ENCODE measurements at regions not wholly inside any gene's neighbourhood (a gene's known extent, or its start where the extent isn't known, plus 50 kb on each side); places are given as distances from the start of the nearest gene placed in this dataset.

DNA sequence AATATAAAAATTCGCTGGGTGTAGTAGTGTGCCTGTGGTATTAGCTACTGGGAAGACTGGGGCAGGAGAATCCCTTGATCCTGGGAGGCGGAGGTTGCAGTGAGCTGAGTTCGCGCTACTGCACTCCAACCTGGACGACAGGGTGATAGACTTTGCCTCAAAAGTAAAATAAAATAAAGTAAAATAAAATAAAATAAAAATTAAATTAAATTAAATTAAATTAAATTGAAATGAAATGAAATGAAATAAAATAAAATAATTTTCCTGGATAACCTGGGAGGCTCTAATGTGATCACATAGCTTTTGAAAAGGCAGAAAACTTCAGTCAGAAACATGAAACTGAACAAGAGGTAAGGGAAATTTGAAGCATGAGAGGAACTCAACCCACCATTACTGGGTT is 818.4 kb upstream of the ATXN7L3B start:
- no peaks in the 10 kb centered on the region for H3K36me3 ChIP-seq (ENCODE audit: insufficient read depth in 1 of 2, low read depth in 1 of 2)
- no peaks in the 10 kb centered on the region for H3K27me3 ChIP-seq (ENCODE audit: insufficient read depth in 3 of 3, low read length in 2 of 3)
- no peaks in the 10 kb centered on the region for H3K4me1 ChIP-seq
- DNase-seq, result no peak
- no peak for ATAC-seq
- H3K27ac ChIP-seq, result no peak overlapping the region
- TF ChIP-seq CTCF (IDR thresholded peaks at IDR 0.05), result no peak
- intact Hi-C loops (cut with DNase I), result no loop called here
- WGBS, 3 donors, result 83 to 86% (median 85%) methylated on average over 5 of the region's 5 CpGs
- H3K4me3 ChIP-seq, result no peak overlapping the region
- H3K9me3 ChIP-seq, result no peaks in the 10 kb centered on the region

- Histone ChIP-seq H3K36me3 (ENCODE audit: insufficient read depth in 1 of 2, low read depth in 1 of 2) (no peaks in the 10 kb centered on the region), H3K4me3 (no peak overlapping the region), H3K27me3 (ENCODE audit: insufficient read depth in 3 of 3, low read length in 2 of 3) (no peaks in the 10 kb centered on the region), H3K9me3 (no peaks in the 10 kb centered on the region), H3K4me1 (no peaks in the 10 kb centered on the region), H3K27ac (no peak overlapping the region)
- ATAC-seq (no peak), DNase-seq (no peak)
- TF ChIP-seq CTCF (IDR thresholded peaks at IDR 0.05), result no peak
- intact Hi-C loops (cut with DNase I), result no loop called here
- 45 to 54% (median 48%) methylated on average over 6 of the region's 6 CpGs for whole genome bisulfite sequencing, 3 donors
Observed at GRCh38 chr12:73726881-73727280, 810.8 kb upstream of the ATXN7L3B start.

- no peak for ATAC-seq
- intact Hi-C loops (cut with DNase I), result no loop called here
- 55 to 58% (median 56%) methylated on average over 1 of the region's 1 CpG for WGBS, 3 donors
Observed at GRCh38 chr12:73731658-73732057, 806.0 kb upstream of the ATXN7L3B start.

DNA sequence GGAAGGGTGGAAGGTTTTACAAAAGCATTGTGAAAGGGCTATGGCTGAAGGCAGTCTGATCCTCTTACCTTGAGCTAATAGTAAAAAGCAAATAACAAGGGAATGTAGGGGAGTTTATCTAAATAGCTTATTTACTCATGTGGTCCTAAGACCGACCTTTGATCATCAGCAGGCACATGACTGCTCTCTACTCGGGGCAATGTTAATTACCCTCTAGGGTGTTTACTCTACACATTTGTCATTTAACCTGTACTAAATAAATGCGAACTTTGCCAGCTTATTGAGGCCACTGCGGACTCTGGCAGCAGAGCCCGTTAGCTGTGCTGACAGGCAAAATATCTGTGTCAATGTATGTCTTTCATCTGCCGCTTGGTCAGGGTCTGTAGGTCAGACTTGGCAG is 768.3 kb upstream of the ATXN7L3B start:
- H3K4me3 ChIP-seq, result no peak overlapping the region
- intact Hi-C loops (cut with DNase I), result no loop called here
- no peak for TF ChIP-seq CTCF (IDR thresholded peaks at IDR 0.05)
- peaks cover 0 to 2% (median 0%) of the 10 kb centered on the region in 3 donors for H3K27me3 ChIP-seq (ENCODE audit: insufficient read depth in 3 of 3, low read length in 2 of 3)
- ATAC-seq, result no peak
- H3K36me3 ChIP-seq (ENCODE audit: insufficient read depth in 1 of 2, low read depth in 1 of 2), result no peaks in the 10 kb centered on the region
- peaks cover 3% of the 10 kb centered on the region for H3K9me3 ChIP-seq
- DNase-seq, result no peak
- H3K27ac ChIP-seq, result no peak overlapping the region
- H3K4me1 ChIP-seq, result no peaks in the 10 kb centered on the region
- whole genome bisulfite sequencing, 3 donors, result 29 to 35% (median 31%) methylated on average over 6 of the region's 6 CpGs

More at GRCh38 chr12:73731658-73732057, 806.0 kb upstream of the ATXN7L3B start:
- no peaks in the 10 kb centered on the region for H3K36me3 ChIP-seq (ENCODE audit: insufficient read depth in 1 of 2, low read depth in 1 of 2)
- no peak for TF ChIP-seq CTCF (IDR thresholded peaks at IDR 0.05)
- no peaks in the 10 kb centered on the region for H3K9me3 ChIP-seq
- H3K4me1 ChIP-seq, result no peaks in the 10 kb centered on the region
- no peaks in the 10 kb centered on the region for H3K27me3 ChIP-seq (ENCODE audit: insufficient read depth in 3 of 3, low read length in 2 of 3)
- no peak overlapping the region for H3K4me3 ChIP-seq
- no peak for DNase-seq
- no peak overlapping the region for H3K27ac ChIP-seq

GRCh38 chr12:73798523-73798922 is 739.1 kb upstream of the ATXN7L3B start:
- TF ChIP-seq CTCF (IDR thresholded peaks at IDR 0.05), result no peak
- ATAC-seq (no peak), DNase-seq (no peak)
- intact Hi-C loops (cut with DNase I), result no loop called here
- Histone ChIP-seq H3K27me3 (ENCODE audit: insufficient read depth in 3 of 3, low read length in 2 of 3) (no peaks in the 10 kb centered on the region), H3K4me1 (no peaks in the 10 kb centered on the region), H3K4me3 (no peak overlapping the region), H3K27ac (no peak overlapping the region), H3K36me3 (ENCODE audit: insufficient read depth in 1 of 2, low read depth in 1 of 2) (no peaks in the 10 kb centered on the region), H3K9me3 (no peaks in the 10 kb centered on the region)

Data from psoas muscle (tissue), 7 donors.